ENCODE measurements at regions not wholly inside any gene's neighbourhood (a gene's known extent, or its start where the extent isn't known, plus 50 kb on each side); places are given as distances from the start of the nearest gene placed in this dataset.
A peak's percentile ranks its signal among the peaks of the same experiment; 100 is the strongest.

DNA sequence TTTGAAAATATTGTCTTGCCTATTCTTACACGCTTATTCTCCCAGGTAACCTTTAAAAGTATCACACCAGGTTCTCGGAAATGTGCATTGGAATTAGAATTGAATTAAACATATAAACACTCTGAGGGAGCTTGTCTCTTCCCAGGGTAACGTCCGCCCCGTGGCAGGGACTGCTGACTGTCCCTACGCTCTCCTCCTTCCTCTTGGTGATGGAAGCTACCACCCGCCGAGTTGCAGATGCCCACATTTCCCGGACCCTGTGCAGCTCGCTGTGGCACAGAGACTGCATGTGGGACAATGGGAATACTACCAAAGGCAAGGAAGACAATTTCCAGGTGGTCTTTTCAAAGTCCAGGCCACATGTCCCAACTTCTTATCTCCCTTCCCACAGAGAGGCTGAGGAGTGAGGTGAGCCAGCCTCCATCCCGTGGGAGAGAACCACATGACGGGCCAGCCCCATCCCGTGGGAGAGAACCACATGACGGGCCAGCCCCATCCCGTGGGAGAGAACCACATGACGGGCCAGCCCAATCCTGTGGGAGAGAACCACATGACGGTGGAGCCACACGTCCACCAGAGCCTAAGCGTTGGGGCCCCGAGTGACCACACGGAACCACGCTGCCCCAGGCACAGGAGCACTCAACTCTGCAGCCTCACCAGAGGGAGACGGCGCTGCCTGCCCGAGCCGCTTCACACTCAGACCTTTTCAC lies 249.4 kb upstream of the IRX1 start:
- POLR2A ChIA-PET (ENCODE audit: low non-redundant PET), result no interaction called here
- no peak overlapping the region for H3K27ac ChIP-seq
- CTCF ChIA-PET, result no interaction called here
- TF ChIP-seq, protein P1, sequence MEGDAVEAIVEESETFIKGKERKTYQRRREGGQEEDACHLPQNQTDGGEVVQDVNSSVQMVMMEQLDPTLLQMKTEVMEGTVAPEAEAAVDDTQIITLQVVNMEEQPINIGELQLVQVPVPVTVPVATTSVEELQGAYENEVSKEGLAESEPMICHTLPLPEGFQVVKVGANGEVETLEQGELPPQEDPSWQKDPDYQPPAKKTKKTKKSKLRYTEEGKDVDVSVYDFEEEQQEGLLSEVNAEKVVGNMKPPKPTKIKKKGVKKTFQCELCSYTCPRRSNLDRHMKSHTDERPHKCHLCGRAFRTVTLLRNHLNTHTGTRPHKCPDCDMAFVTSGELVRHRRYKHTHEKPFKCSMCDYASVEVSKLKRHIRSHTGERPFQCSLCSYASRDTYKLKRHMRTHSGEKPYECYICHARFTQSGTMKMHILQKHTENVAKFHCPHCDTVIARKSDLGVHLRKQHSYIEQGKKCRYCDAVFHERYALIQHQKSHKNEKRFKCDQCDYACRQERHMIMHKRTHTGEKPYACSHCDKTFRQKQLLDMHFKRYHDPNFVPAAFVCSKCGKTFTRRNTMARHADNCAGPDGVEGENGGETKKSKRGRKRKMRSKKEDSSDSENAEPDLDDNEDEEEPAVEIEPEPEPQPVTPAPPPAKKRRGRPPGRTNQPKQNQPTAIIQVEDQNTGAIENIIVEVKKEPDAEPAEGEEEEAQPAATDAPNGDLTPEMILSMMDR (conservative IDR thresholded peaks at IDR 0.05; ENCODE audit: low read depth), result no peak
- no peak for DNase-seq (ENCODE audit: low spot score)

DNA sequence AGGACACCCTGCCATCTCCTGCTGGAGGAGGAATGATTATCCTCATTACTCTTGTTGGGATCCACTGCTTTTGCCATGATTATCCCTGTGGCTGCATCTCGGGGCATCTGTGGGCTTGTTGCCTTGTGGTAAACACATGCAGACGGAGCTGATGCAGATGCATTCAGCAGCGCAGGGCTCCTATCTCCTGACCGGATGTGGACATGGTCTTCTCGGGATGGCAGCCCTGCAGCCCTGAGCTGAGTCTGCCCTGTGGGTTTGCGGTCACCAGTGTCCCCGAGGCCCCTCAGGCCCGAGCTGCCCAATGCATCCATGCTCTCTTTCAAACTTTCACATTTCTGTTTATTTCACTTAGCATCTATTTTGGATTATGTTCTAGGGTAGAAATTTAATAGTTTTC lies 250.4 kb upstream of the IRX1 start:
- H3K27ac ChIP-seq, result no peak overlapping the region
- ChIA-PET CTCF (interaction anchor here (0.6 kb wide), 1 partner anchor 1719 kb away, joined by 3 read pairs; no protein-coding TSS in a partner anchor), POLR2A (ENCODE audit: low non-redundant PET) (no interaction called here)
- DNase-seq (ENCODE audit: low spot score), result no peak
- TF ChIP-seq, protein P1 (conservative IDR thresholded peaks at IDR 0.05; ENCODE audit: low read depth), result no peak

DNA sequence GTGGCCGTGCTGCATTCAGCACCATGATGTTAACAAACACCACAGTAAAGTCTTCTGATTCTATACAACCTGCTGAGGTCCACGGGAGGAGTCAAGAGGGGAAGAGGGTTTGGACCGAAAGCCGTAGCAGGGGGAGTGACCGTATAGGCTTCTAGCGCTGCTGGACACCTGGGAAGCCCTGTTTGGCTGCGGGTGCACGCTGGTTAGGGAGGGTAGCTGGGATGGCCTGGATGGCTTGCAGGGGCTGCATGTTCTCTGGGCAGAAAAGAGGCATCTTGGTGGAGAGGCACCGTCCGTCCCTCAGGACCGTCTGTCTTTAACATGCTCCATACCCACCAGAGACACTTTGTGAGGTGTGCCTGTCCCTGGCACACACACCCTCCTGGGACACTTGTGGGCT lies 251.0 kb upstream of the IRX1 start:
- no peak overlapping the region for H3K27ac ChIP-seq
- CTCF ChIA-PET, result no interaction called here
- POLR2A ChIA-PET (ENCODE audit: low non-redundant PET), result no interaction called here
- no peak for DNase-seq (ENCODE audit: low spot score)
- TF ChIP-seq, protein P1 (conservative IDR thresholded peaks at IDR 0.05; ENCODE audit: low read depth), result no peak

DNA sequence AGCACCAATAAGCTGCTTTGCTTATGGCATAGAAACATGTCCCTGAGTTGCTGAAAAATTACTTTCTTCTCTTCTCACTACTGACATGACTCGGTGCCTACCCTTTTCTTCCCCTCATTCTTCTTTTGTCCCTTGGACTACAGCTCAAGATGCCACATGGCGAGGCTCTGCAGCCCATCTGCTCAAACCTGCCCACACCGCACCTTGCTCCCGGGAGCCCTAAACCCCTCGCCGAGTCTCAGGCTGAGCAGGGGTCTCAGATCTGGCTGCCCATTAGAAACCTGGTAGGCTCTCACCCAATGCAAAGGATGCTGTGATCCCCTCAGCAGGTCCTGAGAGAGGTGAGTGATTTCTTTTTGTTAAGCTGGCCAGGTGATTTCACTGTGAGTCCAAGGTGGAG lies 251.7 kb upstream of the IRX1 start:
- CTCF ChIA-PET, result no interaction called here
- H3K27ac ChIP-seq, result no peak overlapping the region
- TF ChIP-seq, protein P1 (conservative IDR thresholded peaks at IDR 0.05; ENCODE audit: low read depth), result no peak
- DNase-seq (ENCODE audit: low spot score), result no peak
- POLR2A ChIA-PET (ENCODE audit: low non-redundant PET), result no interaction called here

DNA sequence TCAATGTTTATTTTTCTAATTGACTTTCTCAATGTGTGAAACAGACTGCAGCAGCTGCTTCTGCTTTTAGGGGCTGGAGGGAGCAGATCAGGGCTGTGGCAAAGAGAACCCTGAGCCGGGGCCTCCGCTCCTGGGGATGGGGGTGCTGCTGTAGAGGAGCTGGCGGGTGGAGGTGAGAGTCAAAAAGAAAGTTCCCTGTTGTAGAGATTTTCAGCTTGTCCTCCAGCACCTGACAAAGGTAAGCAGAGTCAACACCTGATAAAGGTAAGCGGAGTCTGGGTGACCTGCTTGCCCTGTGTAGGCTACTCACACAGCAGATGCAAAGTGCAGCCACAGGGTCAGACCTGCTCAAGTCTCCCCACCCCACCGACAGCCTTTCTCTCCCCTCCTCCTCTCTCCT lies 252.4 kb upstream of the IRX1 start:
- ChIA-PET CTCF (no interaction called here), POLR2A (ENCODE audit: low non-redundant PET) (no interaction called here)
- TF ChIP-seq, protein P1 (conservative IDR thresholded peaks at IDR 0.05; ENCODE audit: low read depth), result no peak
- no peak overlapping the region for H3K27ac ChIP-seq
- DNase-seq (ENCODE audit: low spot score), result no peak

DNA sequence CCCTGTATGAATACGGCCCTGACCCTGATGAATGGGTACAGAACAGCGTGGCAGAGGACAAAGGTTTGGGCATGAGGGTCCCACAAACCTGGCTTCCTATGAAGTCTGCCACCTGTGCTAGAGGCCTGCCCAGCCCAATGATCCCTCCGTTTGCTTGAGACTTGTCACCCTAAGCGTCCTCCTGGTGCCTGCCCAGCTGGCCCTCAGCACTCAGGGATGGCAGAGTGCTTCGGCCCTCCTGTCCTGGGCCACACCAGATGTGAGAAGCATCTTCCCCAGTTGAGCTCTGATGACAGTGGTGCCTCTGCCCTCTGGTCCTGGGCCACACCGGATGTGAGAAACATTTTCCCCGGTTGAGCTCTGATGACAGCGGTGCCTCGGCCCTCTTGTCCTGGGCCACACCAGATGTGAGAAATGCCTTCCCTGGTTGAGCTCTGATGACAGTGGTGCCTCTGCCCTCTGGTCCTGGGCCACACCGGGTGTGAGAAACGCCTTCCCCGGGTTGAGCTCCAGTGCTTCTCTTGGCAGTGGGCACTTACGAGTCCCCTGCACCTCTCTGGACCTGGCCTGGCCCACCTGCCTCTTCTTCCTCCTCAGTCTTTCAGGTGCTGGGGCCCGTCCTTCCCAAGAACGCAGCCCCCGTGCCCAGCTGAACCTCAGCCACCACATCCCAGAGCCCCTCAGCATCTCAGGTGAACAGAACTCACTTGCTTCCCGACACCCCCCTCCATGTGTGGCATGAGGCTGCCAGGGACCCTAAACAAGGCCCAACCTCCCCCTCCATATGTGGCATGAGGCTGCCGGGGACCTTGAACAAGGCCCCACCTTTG lies 253.1 kb upstream of the IRX1 start:
- TF ChIP-seq, protein P1 (conservative IDR thresholded peaks at IDR 0.05; ENCODE audit: low read depth), result no peak
- peak overlapping the region; percentile 77 for H3K27ac ChIP-seq
- DNase-seq (ENCODE audit: low spot score), result no peak
- POLR2A ChIA-PET (ENCODE audit: low non-redundant PET), result no interaction called here
- CTCF ChIA-PET, result no interaction called here
